Lung (tissue), 11 donors: ENCODE measurements at regions not wholly inside any gene's neighbourhood (a gene's known extent, or its start where the extent isn't known, plus 50 kb on each side); places are given as distances from the start of the nearest gene placed in this dataset.

Experiments
- ATAC-seq: fragments of 200-7000 bp; cut with Tn5 transposase; one replicate; pipeline ENCODE4 v1.9.1; 2020; ENCODE audit warnings: moderate number of reproducible peaks; ENCODE audit not compliant: insufficient read depth, low FRiP score
- DNase-seq, 3 donors: peaks; one replicate each; pipeline ENCODE4 v3.0.0-alpha.2; 2013 to 2017
- H3K27ac ChIP-seq, 2 donors: one replicate each; pipeline ENCODE4 v1.5.1; 2013; ENCODE audit warnings: mild to moderate bottlenecking in 2 of 2, moderate library complexity in 2 of 2, control low read depth in 1 of 2, inconsistent platforms in 1 of 2, low read depth in 1 of 2, low read length in 1 of 2
- H3K27me3 ChIP-seq, 3 donors: one replicate each; pipeline ENCODE4 v1.5.1; 2013; ENCODE audit warnings: low read length in 2 of 3; ENCODE audit not compliant: control insufficient read depth in 3 of 3, insufficient read depth in 3 of 3
- H3K36me3 ChIP-seq, 4 donors: one replicate each; pipeline ENCODE4 v1.5.1; 2013; ENCODE audit warnings: low read length in 4 of 4, mild to moderate bottlenecking in 1 of 4, moderate library complexity in 1 of 4; ENCODE audit not compliant: control insufficient read depth in 4 of 4, insufficient read depth in 4 of 4
- H3K4me1 ChIP-seq, 5 donors: one replicate each; pipeline ENCODE4 v1.5.1; 2013; ENCODE audit warnings: low read length in 5 of 5, mild to moderate bottlenecking in 2 of 5, moderate library complexity in 1 of 5; ENCODE audit not compliant: control insufficient read depth in 5 of 5, insufficient read depth in 5 of 5
- H3K4me3 ChIP-seq: one replicate; pipeline ENCODE4 v1.5.1; 2013; ENCODE audit warnings: mild to moderate bottlenecking, control low read depth, moderate library complexity
- H3K9ac ChIP-seq, 2 donors: one replicate each; pipeline ENCODE4 v1.5.1; 2013; ENCODE audit warnings: low read length in 2 of 2, control low read depth in 1 of 2; ENCODE audit not compliant: insufficient read depth in 1 of 2
- H3K9me3 ChIP-seq, 4 donors: one replicate each; pipeline ENCODE4 v1.5.1; 2013; ENCODE audit warnings: low read length in 3 of 4, mild to moderate bottlenecking in 1 of 4, moderate library complexity in 1 of 4; ENCODE audit not compliant: control insufficient read depth in 4 of 4, insufficient read depth in 3 of 4
- CTCF ChIP-seq: IDR thresholded peaks from 2 replicates; pipeline ENCODE4 v1.5.1; 2012; ENCODE audit warnings: mild to moderate bottlenecking; ENCODE audit errors: control extremely low read depth, extremely low read depth
- WGBS, 2 donors: extraction: QIAGEN DNeasy Blood & Tissue Kit; methylation state at CpG; one replicate each; pipeline ENCODE4 v1.1.7; 2013; 5-methylcytosine and 5-hydroxymethylcytosine counted together
- donor health status: control.
- donor health status: control.
- donor health status: Bipolar disorder and iron deficiency.
- donor health status: healthy.
- donor health status: DM: yes; HTN: yes; CAD: no.

GRCh38 chr5:72566746-72567145, 59.5 kb upstream of the ZNF366 start:
- no peaks in the 10 kb centered on the region for H3K4me1 ChIP-seq
- 92 to 96% methylated on average over 1 of the region's 1 CpG for WGBS, 2 donors
- no peaks in the 10 kb centered on the region for H3K36me3 ChIP-seq
- DNase-seq (no peak), ATAC-seq (no peak)
- H3K9ac ChIP-seq: no peak overlapping the region
- no peaks in the 10 kb centered on the region for H3K9me3 ChIP-seq
- H3K27me3 ChIP-seq: no peaks in the 10 kb centered on the region
- no peak overlapping the region for H3K4me3 ChIP-seq
- no peak overlapping the region for H3K27ac ChIP-seq
- no peak for TF ChIP-seq CTCF

DNA sequence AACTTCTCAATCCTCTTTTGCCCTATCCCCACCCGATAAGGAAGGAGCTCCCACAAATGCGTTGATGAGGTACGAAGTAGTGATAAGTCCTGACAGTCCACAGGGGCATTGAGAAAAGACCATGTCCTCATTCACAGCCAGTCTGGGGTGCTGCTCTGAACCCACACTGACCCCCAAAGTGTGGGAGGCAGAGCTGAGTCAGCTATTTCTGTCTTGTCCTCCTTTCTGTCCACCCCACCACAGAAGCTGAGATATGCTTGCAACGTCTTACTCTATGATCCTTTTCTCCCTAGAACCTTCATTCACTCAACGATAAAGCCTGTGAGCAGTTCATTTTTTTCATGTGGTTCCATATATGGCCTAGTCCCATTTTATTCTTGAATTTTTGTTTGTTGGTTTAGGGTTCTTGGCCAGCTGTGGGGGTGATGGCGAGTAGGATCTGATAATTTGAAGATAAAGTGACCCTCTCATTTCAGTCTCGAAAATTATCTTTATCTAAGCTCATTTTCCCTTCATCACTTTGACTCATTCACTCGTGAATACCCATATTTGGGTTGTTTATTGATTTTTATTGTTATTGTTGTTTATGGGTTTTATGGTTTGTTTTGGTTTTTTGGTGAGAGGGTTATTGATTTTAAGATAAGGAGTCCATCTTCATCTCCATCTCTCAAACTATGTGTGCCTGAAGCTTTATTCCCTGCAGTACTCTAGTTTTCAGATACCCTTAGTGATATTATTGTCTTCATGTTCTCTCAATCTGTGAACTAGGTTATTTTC, 58.5 kb upstream of the ZNF366 start:
- Histone ChIP-seq H3K9me3 (no peaks in the 10 kb centered on the region), H3K9ac (no peak overlapping the region), H3K27me3 (no peaks in the 10 kb centered on the region), H3K4me1 (no peaks in the 10 kb centered on the region), H3K27ac (no peak overlapping the region), H3K4me3 (no peak overlapping the region), H3K36me3 (no peaks in the 10 kb centered on the region)
- 90 to 94% methylated on average over 8 of the region's 8 CpGs for WGBS, 2 donors
- no peak for TF ChIP-seq CTCF
- DNase-seq (no peak), ATAC-seq (no peak)

- no peak for TF ChIP-seq CTCF
- Histone ChIP-seq H3K4me3 (no peak overlapping the region), H3K4me1 (peaks cover 0 to 6% (median 0%) of the 10 kb centered on the region in 5 donors), H3K27ac (no peak overlapping the region), H3K36me3 (no peaks in the 10 kb centered on the region), H3K27me3 (no peaks in the 10 kb centered on the region), H3K9me3 (no peaks in the 10 kb centered on the region), H3K9ac (no peak overlapping the region)
- DNase-seq (no peak), ATAC-seq (no peak)
- 90 to 92% methylated on average over 2 of the region's 2 CpGs for WGBS, 2 donors
These were observed 55.5 kb upstream of the ZNF366 start for GRCh38 chr5:72562717-72563116.
